Type B pancreatic cell (in vitro differentiated cells): ENCODE measurements at regions not wholly inside any gene's neighbourhood (a gene's known extent, or its start where the extent isn't known, plus 50 kb on each side); places are given as distances from the start of the nearest gene placed in this dataset.
A peak's percentile ranks its signal among the peaks of the same experiment; 100 is the strongest.
"Not testable (repeated sequence)": the region's sequence is repeated elsewhere in the genome, so short reads cannot be mapped to it uniquely, and the experiment has no call there.

Source experiments
- DNase-seq: peaks from one replicate; pipeline ENCODE4 v3.0.0; 2021; ENCODE audit warnings: mixed read lengths; ENCODE audit not compliant: unreplicated experiment; ENCODE audit errors: extremely low spot score
- H3K27ac Mint-ChIP-seq: 2 replicates; pipeline ENCODE4 v1.8.0; 2021; ENCODE audit warnings: mild to moderate bottlenecking, mixed read lengths
- H3K27me3 Mint-ChIP-seq: 2 replicates; pipeline ENCODE4 v1.8.0; 2021; ENCODE audit warnings: mixed read lengths
- H3K36me3 Mint-ChIP-seq: 2 replicates; pipeline ENCODE4 v1.8.0; 2021; ENCODE audit warnings: mixed read lengths
- H3K4me1 Mint-ChIP-seq: one replicate; pipeline ENCODE4 v1.8.0; 2021; ENCODE audit warnings: mixed read lengths; ENCODE audit not compliant: unreplicated experiment
- H3K4me3 Mint-ChIP-seq: 2 replicates; pipeline ENCODE4 v1.8.0; 2021; ENCODE audit warnings: mild to moderate bottlenecking, mixed read lengths
- H3K9me3 Mint-ChIP-seq: 2 replicates; pipeline ENCODE4 v1.8.0; 2021; ENCODE audit warnings: mixed read lengths
- TF ChIP-seq, protein P1 (sequence below): fragments of 200-600 bp; sonication (generic); conservative IDR thresholded peaks from 2 replicates; pipeline ENCODE4 v1.5.0; 2021; ENCODE audit warnings: antibody characterized with exemption, mild to moderate bottlenecking

DNA sequence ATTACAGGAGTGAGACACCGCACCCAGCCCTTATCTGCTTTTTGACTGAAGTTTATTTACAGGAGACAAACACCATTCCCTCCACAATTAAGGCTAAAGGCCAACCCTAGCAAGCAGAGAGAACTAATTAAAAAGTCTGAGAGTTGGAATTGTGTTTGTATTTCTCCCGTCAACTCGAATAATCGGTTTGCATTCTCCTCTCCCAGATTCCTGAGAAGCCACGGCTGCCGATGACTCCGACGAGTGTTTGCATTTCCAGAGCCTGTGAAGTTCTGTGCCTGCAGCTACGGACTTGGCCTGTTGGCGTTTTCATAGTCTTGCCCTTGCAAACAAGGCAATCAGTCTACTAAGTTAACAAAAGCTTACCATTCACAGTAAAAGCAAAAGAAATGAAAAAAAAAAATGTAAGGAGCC, 73.2 kb upstream of the NUP50 start:
- Mint-ChIP-seq H3K4me3 (no peak overlapping the region), H3K27me3 (peaks cover 24% of the 10 kb centered on the region), H3K4me1 (peaks cover 4% of the 10 kb centered on the region), H3K36me3 (no peaks in the 10 kb centered on the region), H3K9me3 (no peaks in the 10 kb centered on the region), H3K27ac (no peak overlapping the region)
- DNase-seq = no peak
- TF ChIP-seq, protein P1, sequence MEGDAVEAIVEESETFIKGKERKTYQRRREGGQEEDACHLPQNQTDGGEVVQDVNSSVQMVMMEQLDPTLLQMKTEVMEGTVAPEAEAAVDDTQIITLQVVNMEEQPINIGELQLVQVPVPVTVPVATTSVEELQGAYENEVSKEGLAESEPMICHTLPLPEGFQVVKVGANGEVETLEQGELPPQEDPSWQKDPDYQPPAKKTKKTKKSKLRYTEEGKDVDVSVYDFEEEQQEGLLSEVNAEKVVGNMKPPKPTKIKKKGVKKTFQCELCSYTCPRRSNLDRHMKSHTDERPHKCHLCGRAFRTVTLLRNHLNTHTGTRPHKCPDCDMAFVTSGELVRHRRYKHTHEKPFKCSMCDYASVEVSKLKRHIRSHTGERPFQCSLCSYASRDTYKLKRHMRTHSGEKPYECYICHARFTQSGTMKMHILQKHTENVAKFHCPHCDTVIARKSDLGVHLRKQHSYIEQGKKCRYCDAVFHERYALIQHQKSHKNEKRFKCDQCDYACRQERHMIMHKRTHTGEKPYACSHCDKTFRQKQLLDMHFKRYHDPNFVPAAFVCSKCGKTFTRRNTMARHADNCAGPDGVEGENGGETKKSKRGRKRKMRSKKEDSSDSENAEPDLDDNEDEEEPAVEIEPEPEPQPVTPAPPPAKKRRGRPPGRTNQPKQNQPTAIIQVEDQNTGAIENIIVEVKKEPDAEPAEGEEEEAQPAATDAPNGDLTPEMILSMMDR = peak; percentile 43

DNA sequence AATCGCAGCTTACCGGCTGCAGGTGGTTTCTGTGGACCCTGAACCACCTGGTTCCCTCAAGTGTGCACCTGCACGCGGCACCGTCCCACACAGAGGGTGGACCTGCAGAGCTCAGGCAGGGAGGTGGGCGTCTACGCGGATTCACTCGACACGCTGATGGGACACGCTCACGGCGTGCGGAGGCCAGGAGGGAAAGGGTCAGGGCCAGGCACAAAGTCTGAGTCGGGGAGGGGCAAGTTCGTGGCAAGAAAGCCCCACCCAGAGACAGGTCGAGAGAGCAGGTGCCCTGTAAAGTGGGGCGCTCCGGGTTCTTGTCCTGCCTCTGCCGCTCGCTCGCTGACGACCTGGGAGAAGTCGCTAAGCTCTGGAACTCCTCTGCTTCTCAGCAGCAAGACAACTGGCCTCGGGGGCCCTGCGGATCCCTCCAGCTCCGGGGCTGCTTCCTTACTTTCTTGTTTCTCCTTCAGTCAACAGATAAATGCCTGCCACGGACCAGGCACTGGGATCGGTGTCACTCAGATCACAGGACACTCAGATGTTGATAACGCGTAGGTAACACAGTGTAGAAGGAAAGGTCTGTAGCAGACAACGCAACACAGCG, 72.4 kb upstream of the NUP50 start:
- H3K4me3 Mint-ChIP-seq = no peak overlapping the region
- no peaks in the 10 kb centered on the region for H3K9me3 Mint-ChIP-seq
- TF ChIP-seq, protein P1 = no peak
- peaks cover 27% of the 10 kb centered on the region for H3K27me3 Mint-ChIP-seq
- H3K27ac Mint-ChIP-seq = no peak overlapping the region
- no peak for DNase-seq
- H3K4me1 Mint-ChIP-seq = peaks cover 7% of the 10 kb centered on the region
- no peaks in the 10 kb centered on the region for H3K36me3 Mint-ChIP-seq

DNA sequence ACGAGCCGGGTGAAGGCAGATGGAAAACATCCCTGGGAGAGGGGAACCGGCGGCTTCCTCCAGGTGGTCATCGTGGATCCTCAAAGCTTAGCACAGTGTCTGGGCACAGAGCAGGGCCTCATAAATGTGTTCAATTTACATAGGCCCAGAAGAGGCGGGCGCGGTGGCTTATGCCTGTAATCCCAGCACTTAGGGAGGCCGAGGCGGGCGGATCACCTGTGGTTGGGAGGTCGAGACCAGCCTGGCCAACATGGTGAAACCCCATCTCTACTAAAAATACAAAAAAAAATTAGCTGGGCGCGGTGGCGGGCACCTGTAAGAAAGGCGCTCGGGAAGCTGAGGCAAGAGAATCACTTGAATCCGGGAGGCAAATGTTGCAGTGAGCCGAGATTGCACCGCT, 71.8 kb upstream of the NUP50 start:
- not testable (repeated sequence) for DNase-seq, H3K27ac Mint-ChIP-seq, H3K36me3 Mint-ChIP-seq, H3K4me3 Mint-ChIP-seq, H3K4me1 Mint-ChIP-seq, H3K9me3 Mint-ChIP-seq
- peaks cover 27% of the 10 kb centered on the region for H3K27me3 Mint-ChIP-seq

DNA sequence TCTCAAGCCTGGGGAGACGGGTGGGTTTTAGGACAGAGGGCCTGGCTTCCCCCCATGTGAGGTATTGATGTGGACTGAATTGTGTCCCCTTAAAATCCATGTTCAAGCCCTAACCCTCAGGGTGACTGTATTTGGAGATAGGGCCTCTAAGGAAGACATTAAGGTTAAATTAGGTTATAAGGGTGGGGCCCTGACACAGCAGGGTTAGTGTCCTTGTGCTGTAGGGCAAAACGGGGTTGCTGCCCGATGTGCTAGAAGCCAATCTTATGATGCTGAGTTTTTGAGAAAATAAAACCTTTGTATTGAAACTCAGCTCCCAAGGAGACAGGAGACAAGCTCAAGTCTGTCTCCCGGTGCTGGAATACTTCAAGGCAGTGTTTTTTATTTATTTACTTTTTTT, 71.1 kb upstream of the NUP50 start:
- no peaks in the 10 kb centered on the region for H3K36me3 Mint-ChIP-seq
- TF ChIP-seq, protein P1 = no peak
- H3K9me3 Mint-ChIP-seq = no peaks in the 10 kb centered on the region
- no peak overlapping the region for H3K4me3 Mint-ChIP-seq
- peaks cover 8% of the 10 kb centered on the region for H3K4me1 Mint-ChIP-seq
- peaks cover 33% of the 10 kb centered on the region for H3K27me3 Mint-ChIP-seq
- H3K27ac Mint-ChIP-seq = no peak overlapping the region
- no peak for DNase-seq

DNA sequence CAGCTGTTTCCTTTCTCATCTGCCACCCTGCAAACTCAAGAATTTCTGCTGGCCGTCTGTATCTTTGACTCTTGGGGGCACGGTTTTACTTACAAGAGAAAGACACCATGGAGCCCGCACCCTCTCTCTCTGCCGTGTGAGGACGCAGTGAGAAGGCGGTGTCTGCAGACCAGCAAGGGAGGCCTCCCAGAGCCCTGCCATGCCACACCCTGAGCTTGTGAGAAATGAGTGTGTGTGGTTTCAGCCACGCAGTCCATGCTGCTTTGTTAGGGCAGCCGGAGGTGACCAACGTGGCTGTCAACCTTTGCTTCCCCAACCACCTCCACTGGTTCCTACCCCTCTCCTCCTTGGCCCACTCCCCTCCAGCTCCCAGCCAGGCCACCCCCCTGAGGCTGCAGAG, 70.1 kb upstream of the NUP50 start:
- Mint-ChIP-seq H3K27me3 (peaks cover 34% of the 10 kb centered on the region), H3K36me3 (no peaks in the 10 kb centered on the region), H3K9me3 (no peaks in the 10 kb centered on the region), H3K4me3 (no peak overlapping the region), H3K27ac (no peak overlapping the region), H3K4me1 (peaks cover 8% of the 10 kb centered on the region)
- no peak for DNase-seq
- TF ChIP-seq, protein P1 = no peak

DNA sequence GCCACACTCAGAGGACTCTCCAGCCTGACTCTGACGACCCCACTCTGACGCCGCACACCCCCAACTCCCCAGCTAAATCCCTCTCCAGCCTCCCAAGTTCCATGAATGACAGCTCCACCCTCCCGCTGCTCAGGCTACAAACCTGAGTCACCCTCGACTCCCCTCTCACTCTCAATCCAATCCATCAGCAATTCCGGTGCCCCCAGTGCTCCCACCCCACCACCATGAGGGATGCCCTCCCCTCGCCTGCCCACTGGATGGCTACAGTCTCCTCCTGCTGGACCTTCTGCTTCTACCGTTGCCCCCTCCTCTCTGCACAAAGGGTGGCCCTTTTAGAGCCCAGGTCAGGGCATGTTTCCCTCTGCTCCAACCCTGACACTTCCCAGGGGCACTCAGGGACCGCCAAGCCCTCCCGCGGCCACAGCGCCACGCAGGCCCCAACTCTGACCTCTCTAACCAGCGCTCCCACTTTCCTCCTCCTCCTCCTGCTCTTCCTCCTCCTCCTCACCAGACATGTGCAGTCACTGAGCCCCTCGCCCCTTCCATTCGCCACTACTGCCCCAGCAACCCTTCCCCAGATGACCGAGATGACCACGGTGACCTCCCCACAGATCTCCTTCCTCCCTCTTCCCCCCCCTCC, 69.5 kb upstream of the NUP50 start:
- no peak overlapping the region for H3K4me3 Mint-ChIP-seq
- peaks cover 32% of the 10 kb centered on the region for H3K27me3 Mint-ChIP-seq
- no peak overlapping the region for H3K27ac Mint-ChIP-seq

More for the DNA sequence above, 69.5 kb upstream of the NUP50 start:
- Mint-ChIP-seq H3K36me3 (no peaks in the 10 kb centered on the region), H3K9me3 (no peaks in the 10 kb centered on the region), H3K4me1 (peaks cover 8% of the 10 kb centered on the region)
- DNase-seq = no peak
- TF ChIP-seq, protein P1 = no peak
